Heart left ventricle (tissue), 13 donors: ENCODE measurements at regions not wholly inside any gene's neighbourhood (a gene's known extent, or its start where the extent isn't known, plus 50 kb on each side); places are given as distances from the start of the nearest gene placed in this dataset.

ENCODE experiments used
- CTCF ChIP-seq, 12 donors: fragments of 200-600 bp; sonication (generic) in 4 of 12; IDR thresholded peaks; one replicate each; pipeline versions ENCODE4 v1.5.0 to v1.8.0; 2018 to 2022; ENCODE audit warnings: antibody characterized with exemption in 12 of 12, mild to moderate bottlenecking in 5 of 12
- POLR2A ChIP-seq, 2 donors: fragments of 450-650 bp; IDR thresholded peaks; one replicate each; pipeline ENCODE4 v1.6.1; 2017; ENCODE audit warnings: antibody characterized with exemption in 2 of 2, mild to moderate bottlenecking in 2 of 2, moderate library complexity in 2 of 2
- donor health status: ischemic (EF 13 %, LVEDD 7.1; RV severe dilation, severe dysfunction).
- donor health status: DM: no; HTN: yes; CAD: no.
- donor health status: DM: no; HTN: no; CAD: no.
- donor health status: ischemic (EF 25% LVEDD 6.9; RV normal size, moderate dysfunction).
- donor health status: ischemic (EF 25% LVEDD 5.7; RV mildly dilated, moderate dysfunction).
- donor health status: ischemic (EF 35%, LVEDD 5.7; RV mildly dilated, moderate dysfunction).
- donor health status: nonischemic (EF 11% LVEDD 7.7; RV severe dilation, severe dysfunction).
- donor health status: DM: yes; HTN: yes; CAD: no.
- donor health status: PGD.
- donor health status: ischemic (EF 29% LVEDD 5.4; RV normal size, mild dysfunction).
- donor health status: nonischemic (EF 23%, LVEDD 6.1; RV moderate dilation, normal function).

DNA sequence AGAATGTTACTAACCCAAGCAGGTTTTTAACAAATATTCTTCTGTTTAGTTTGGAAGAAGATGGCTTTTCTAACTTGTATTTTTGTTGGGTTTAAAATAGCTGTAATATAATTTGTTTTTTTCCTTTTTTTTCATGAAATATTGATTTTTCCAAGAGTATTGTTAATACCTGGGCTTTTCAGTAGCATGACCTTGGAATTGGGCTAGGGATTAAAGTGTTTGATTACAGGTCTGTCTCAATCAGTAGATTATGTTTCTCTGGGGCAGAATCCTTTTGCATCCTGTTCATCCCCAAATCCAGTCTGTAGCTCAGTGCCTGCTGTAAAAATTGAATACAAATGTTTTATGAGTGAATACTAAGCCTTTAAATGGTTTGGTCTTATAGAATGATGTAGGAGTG lies 479.8 kb downstream of the RAPGEF2 start:
- TF ChIP-seq CTCF (IDR thresholded peaks at IDR 0.05): no peak
- no peak for TF ChIP-seq POLR2A (IDR thresholded peaks at IDR 0.05)
